ENCODE measurements at regions not wholly inside any gene's neighbourhood (a gene's known extent, or its start where the extent isn't known, plus 50 kb on each side); places are given as distances from the start of the nearest gene placed in this dataset.

GRCh38 chr9:118751848-118752223, 617.4 kb downstream of the BRINP1 start:
- no peak for DNase-seq (ENCODE audit: low read depth)
- in situ Hi-C loops (cut with HindIII; ENCODE audit: low pct_unique_long_range_greater_than_20kb, low sequenced_read_pairs), result no loop called here

GRCh38 chr9:118761016-118761790, 608.0 kb downstream of the BRINP1 start:
- DNase-seq (ENCODE audit: low read depth), result peak; percentile 38

DNA sequence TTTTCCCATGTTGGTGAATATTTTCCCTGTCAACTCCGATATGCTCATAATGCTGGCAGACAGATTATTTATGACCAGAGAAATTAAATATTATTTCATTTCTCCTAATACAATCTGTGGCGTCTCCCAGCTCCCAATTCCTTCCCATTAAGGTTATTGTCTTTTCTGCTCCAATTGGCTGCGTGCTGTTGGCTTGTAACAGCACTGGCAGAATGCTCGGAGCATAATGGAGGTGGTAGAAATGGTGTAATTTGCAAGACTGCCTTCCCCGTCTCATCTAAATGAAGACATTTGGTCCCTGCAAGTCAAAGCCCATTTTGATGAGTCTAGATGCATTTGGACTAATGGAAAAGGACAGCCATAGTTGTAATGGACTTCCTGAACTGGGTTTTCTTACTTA, 601.7 kb downstream of the BRINP1 start:
- in situ Hi-C loops (cut with HindIII; ENCODE audit: low pct_unique_long_range_greater_than_20kb, low sequenced_read_pairs), result no loop called here
- DNase-seq (ENCODE audit: low read depth), result no peak

More at GRCh38 chr9:118761016-118761790, 608.0 kb downstream of the BRINP1 start:
- in situ Hi-C loops (cut with HindIII; ENCODE audit: low pct_unique_long_range_greater_than_20kb, low sequenced_read_pairs), result no loop called here

GRCh38 chr9:118782790-118783463, 586.3 kb downstream of the BRINP1 start:
- in situ Hi-C loops (cut with HindIII; ENCODE audit: low pct_unique_long_range_greater_than_20kb, low sequenced_read_pairs), result no loop called here
- no peak for DNase-seq (ENCODE audit: low read depth)

DNA sequence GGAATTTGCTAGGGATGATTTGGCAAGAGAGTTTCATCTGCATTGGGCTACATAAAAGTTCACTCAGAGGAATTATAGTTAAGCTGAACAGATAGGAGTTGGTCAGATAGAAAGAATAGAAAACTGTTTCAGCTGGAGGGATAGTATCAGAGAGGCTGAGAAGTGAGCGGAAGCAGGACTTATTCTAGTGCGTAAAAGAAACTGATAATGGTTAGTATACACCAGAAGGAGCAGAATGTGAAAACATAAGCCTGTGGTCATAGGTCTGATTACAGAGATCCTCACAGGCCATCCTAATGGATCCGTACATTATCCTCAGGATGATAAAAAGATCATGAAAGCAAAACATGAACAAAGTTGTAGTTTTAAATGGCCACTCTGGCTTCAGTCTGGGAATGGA, 585.2 kb downstream of the BRINP1 start:
- DNase-seq (ENCODE audit: low read depth), result no peak
- in situ Hi-C loops (cut with HindIII; ENCODE audit: low pct_unique_long_range_greater_than_20kb, low sequenced_read_pairs), result no loop called here

GRCh38 chr9:118785456-118785855, 583.8 kb downstream of the BRINP1 start:
- in situ Hi-C loops (cut with HindIII; ENCODE audit: low pct_unique_long_range_greater_than_20kb, low sequenced_read_pairs), result no loop called here
- DNase-seq (ENCODE audit: low read depth), result no peak

GRCh38 chr9:118786877-118787276, 582.4 kb downstream of the BRINP1 start:
- in situ Hi-C loops (cut with HindIII; ENCODE audit: low pct_unique_long_range_greater_than_20kb, low sequenced_read_pairs), result no loop called here
- no peak for DNase-seq (ENCODE audit: low read depth)

- no peak for DNase-seq (ENCODE audit: low read depth)
- in situ Hi-C loops (cut with HindIII; ENCODE audit: low pct_unique_long_range_greater_than_20kb, low sequenced_read_pairs), result no loop called here
Measured at GRCh38 chr9:118809160-118809625, 560.0 kb downstream of the BRINP1 start.

DNA sequence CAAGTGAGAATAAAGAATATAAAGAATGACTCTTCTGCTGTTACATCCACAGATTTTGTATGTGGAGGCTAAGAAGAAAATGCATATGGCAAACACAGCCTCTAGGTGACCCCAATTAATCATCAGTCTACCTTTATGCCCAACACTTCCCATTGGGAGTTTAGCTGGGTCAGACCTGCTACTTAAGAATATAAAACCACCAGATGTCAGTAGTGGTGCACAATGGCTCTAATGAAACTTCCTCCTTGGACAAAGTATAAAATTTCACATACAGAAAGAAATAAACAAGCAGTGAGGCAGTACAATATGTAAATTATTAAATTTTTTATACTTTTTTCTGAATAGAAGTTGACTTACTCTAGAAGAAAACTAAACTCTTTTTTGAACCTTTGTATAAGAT, 539.9 kb downstream of the BRINP1 start:
- in situ Hi-C loops (cut with HindIII; ENCODE audit: low pct_unique_long_range_greater_than_20kb, low sequenced_read_pairs), result no loop called here

GRCh38 chr9:118832371-118832770, 536.9 kb downstream of the BRINP1 start:
- in situ Hi-C loops (cut with HindIII; ENCODE audit: low pct_unique_long_range_greater_than_20kb, low sequenced_read_pairs), result no loop called here
- no peak for DNase-seq (ENCODE audit: low read depth)

More for the DNA sequence above, 539.9 kb downstream of the BRINP1 start:
- DNase-seq (ENCODE audit: low read depth), result peak; percentile 34

DNA sequence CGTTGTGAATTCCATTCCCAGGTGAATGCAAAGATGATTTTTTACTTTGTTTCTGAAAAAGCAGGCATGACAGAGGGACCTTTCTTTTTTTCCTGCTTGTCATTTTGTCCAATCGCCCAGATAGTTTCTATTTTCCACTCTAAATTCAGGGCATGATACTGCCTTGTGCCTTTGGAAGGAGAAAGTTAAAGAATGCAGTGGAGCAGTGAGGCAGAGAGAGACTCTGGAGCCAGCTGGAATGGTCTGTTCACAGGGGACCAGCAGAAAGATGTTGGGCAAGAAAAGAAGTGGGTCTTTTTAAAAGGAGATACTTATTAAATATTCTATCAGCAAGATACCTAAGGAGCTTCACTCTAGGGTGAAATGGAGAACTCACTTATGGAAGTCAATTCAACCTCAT, 532.3 kb downstream of the BRINP1 start:
- in situ Hi-C loops (cut with HindIII; ENCODE audit: low pct_unique_long_range_greater_than_20kb, low sequenced_read_pairs), result no loop called here
- no peak for DNase-seq (ENCODE audit: low read depth)

DNA sequence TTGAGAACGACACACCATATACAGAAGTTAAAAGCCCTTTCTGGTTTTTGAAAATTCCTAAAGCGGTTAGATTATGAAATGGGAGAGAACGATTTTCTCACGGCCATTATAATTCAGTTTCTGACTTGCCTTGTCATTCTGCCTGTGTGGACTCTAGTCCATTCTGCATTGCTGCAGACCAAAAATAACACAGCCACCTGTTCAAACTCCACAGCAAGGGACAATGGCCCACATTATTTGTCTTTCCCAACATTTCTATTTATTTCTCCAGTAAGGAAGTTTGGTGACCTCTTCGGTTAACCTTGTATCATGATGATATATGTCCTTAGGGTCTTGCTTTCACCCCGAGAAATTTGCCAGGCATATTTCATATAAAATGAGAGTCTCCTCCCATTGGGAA, 497.7 kb downstream of the BRINP1 start:
- in situ Hi-C loops (cut with HindIII; ENCODE audit: low pct_unique_long_range_greater_than_20kb, low sequenced_read_pairs), result no loop called here

DNA sequence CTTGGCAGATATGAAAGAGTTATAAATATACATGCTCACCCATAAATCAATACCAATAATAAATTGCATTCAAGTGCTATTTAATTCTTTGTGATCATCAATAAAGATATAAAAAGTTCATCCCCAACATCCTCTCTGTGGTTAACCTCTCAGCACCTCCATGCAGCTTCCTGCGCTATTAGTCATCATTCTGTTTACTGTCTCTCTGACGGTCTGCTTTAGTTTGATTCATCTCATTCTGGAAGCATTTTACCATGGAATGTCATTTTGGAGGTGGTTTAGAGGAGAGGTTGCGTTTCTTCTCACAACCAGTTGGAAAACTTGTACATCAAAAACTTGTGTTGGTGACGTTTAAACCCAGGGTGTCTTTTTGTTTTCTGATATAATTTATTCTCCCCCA, 486.6 kb downstream of the BRINP1 start:
- DNase-seq (ENCODE audit: low read depth), result peak; percentile 56
- in situ Hi-C loops (cut with HindIII; ENCODE audit: low pct_unique_long_range_greater_than_20kb, low sequenced_read_pairs), result no loop called here

More for the DNA sequence above, 497.7 kb downstream of the BRINP1 start:
- no peak for DNase-seq (ENCODE audit: low read depth)

- DNase-seq (ENCODE audit: low read depth), result no peak
- in situ Hi-C loops (cut with HindIII; ENCODE audit: low pct_unique_long_range_greater_than_20kb, low sequenced_read_pairs), result no loop called here
Measured at GRCh38 chr9:118883411-118883810, 485.8 kb downstream of the BRINP1 start.

DNA sequence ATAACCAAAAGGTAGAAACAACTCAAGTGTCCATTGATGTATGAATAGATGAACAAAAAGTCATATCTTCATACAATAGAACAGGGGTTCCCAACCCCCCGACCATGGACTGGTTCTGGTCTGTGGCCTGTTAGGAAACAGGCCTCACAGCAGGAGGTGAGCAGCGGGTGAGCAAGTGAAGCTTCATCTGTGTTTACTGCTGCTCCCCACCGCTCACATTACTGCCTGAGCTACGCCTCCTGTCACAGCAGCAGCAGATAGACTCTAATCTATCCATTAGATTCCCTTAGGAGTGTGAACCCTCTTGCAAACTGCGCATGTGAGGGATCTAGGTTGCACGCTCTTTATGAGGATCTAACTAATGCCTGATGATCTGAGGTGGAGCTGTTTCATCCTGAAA, 478.0 kb downstream of the BRINP1 start:
- in situ Hi-C loops (cut with HindIII; ENCODE audit: low pct_unique_long_range_greater_than_20kb, low sequenced_read_pairs), result no loop called here
- no peak for DNase-seq (ENCODE audit: low read depth)

GRCh38 chr9:118896324-118897000, 472.8 kb downstream of the BRINP1 start:
- DNase-seq (ENCODE audit: low read depth), result no peak
- in situ Hi-C loops (cut with HindIII; ENCODE audit: low pct_unique_long_range_greater_than_20kb, low sequenced_read_pairs), result no loop called here

DNA sequence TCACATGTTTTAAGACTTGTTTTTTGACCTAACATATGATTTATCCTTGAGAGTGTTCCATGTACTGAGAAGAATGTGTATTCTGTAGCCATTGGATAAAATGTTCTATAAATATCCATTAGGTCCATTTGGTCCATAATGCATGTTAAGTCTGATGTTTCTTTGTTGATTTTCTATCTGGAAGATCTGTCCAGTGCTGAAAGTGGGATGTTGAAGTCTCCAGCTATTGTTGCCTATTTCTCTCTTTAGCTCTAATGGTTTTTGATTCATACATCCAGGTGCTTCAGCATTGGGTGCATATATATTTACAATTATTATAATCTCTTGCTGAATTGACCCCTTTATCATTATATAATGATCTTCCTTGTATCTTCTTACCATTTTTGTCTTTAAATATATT, 451.1 kb downstream of the BRINP1 start:
- no peak for DNase-seq (ENCODE audit: low read depth)

GRCh38 chr9:118928722-118929121, 440.5 kb downstream of the BRINP1 start:
- in situ Hi-C loops (cut with HindIII; ENCODE audit: low pct_unique_long_range_greater_than_20kb, low sequenced_read_pairs), result no loop called here
- DNase-seq (ENCODE audit: low read depth), result no peak

More for the DNA sequence above, 451.1 kb downstream of the BRINP1 start:
- in situ Hi-C loops (cut with HindIII; ENCODE audit: low pct_unique_long_range_greater_than_20kb, low sequenced_read_pairs), result no loop called here

DNA sequence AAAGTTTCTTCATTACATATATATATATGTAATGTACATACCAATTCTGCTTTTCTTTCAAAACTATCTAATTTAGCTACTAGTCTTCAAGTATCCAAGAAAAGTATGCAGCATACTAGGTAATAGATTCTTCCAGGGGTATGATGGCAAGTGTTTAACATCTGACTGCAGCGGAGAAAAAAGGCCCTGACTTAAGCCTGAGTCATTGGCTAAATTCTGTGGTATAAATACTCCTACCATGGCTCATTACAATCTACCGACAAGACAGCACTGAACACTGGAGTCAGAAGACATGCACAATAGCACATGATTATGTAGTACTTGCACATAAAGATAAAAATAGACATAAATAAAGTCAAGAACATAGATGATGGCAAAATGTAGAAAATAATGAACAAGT, 439.9 kb downstream of the BRINP1 start:
- in situ Hi-C loops (cut with HindIII; ENCODE audit: low pct_unique_long_range_greater_than_20kb, low sequenced_read_pairs), result no loop called here
- peak; percentile 7 for DNase-seq (ENCODE audit: low read depth)
